Body of pancreas (tissue), 4 donors: ENCODE measurements at regions not wholly inside any gene's neighbourhood (a gene's known extent, or its start where the extent isn't known, plus 50 kb on each side); places are given as distances from the start of the nearest gene placed in this dataset.

Experiments
- ATAC-seq: fragments of 150-250 bp; one replicate; pipeline ENCODE4 v1.9.1; 2016
- DNase-seq, 4 donors: peaks; one replicate each; pipeline ENCODE4 v3.0.0-alpha.2; 2019
- H3K27ac ChIP-seq, 4 donors: fragments of 200-600 bp; sonication (generic); 1 replicate in 3 of 4; 2 replicates in 1 of 4; pipeline versions ENCODE4 v1.5.1 to v1.6.1; 2016 to 2019; ENCODE audit warnings: mild to moderate bottlenecking in 1 of 4, mixed read lengths in 1 of 4, moderate library complexity in 1 of 4
- H3K27me3 ChIP-seq, 2 donors: fragments of 200-600 bp; sonication (generic); one replicate each; pipeline ENCODE4 v1.6.0; 2016; ENCODE audit warnings: mild to moderate bottlenecking in 1 of 2
- H3K36me3 ChIP-seq, 2 donors: fragments of 200-600 bp; sonication (generic); replicated peaks in 1 of 2; 2 replicates each; pipeline ENCODE4 v1.5.1; 2016; ENCODE audit warnings: low read depth in 2 of 2; ENCODE audit not compliant: insufficient read depth in 1 of 2
- H3K4me1 ChIP-seq: fragments of 200-600 bp; sonication (generic); one replicate; pipeline ENCODE4 v1.6.0; 2016
- H3K4me3 ChIP-seq, 2 donors: fragments of 200-600 bp; sonication (generic); 1 replicate in 1 of 2; 2 replicates in 1 of 2; pipeline ENCODE4 v1.5.1; 2016 to 2019
- H3K9me3 ChIP-seq, 3 donors: fragments of 200-600 bp; sonication (generic); 1 replicate in 2 of 3; 2 replicates in 1 of 3; pipeline ENCODE4 v1.5.1; 2016
- POLR2A ChIP-seq, 3 donors: fragments of 450-650 bp; IDR thresholded peaks; one replicate each; pipeline ENCODE4 v1.6.1; 2016; ENCODE audit warnings: antibody characterized with exemption in 3 of 3, mild to moderate bottlenecking in 2 of 3
- WGBS, 2 donors: methylation state at CpG; one replicate each; pipeline ENCODE4 v1.1.5; 2017; 5-methylcytosine and 5-hydroxymethylcytosine counted together
- intact Hi-C: fragments of 100-400 bp; cut with DNase I; formaldehyde crosslinking; loops from one replicate; pipeline ENCODE4 v1.15.1; 2023
- TF ChIP-seq, protein P1 (sequence below), 7 experiments: fragments of 450-650 bp in 4 of 7; fragments of 200-600 bp in 3 of 7; sonication (generic) in 3 of 7; IDR thresholded peaks; one replicate each; pipeline ENCODE4 v1.5.1; 2016 to 2019; ENCODE audit warnings: antibody characterized with exemption in 7 of 7

DNA sequence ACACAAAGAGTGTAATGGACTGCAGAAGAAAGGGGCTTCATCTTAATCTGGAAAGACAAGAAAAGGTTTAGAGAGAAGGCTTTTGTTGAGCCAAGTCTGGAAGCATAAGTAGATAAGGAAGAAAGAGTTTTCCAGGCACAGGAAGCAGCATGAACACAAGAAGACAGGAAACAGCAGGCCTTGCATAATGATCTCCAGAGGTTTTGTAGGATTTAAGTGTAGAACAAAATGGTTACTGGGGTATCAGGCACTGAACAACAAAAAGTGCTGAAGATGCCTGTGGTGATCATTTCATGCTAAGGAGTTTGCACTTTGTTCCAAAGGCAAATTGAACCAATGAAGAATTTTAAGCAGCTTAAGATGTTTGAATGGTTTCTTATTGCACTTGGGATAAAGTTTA, 281.6 kb upstream of the TANK start:
- no peak for TF ChIP-seq POLR2A (IDR thresholded peaks at IDR 0.05)
- TF ChIP-seq, protein P1, sequence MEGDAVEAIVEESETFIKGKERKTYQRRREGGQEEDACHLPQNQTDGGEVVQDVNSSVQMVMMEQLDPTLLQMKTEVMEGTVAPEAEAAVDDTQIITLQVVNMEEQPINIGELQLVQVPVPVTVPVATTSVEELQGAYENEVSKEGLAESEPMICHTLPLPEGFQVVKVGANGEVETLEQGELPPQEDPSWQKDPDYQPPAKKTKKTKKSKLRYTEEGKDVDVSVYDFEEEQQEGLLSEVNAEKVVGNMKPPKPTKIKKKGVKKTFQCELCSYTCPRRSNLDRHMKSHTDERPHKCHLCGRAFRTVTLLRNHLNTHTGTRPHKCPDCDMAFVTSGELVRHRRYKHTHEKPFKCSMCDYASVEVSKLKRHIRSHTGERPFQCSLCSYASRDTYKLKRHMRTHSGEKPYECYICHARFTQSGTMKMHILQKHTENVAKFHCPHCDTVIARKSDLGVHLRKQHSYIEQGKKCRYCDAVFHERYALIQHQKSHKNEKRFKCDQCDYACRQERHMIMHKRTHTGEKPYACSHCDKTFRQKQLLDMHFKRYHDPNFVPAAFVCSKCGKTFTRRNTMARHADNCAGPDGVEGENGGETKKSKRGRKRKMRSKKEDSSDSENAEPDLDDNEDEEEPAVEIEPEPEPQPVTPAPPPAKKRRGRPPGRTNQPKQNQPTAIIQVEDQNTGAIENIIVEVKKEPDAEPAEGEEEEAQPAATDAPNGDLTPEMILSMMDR (IDR thresholded peaks at IDR 0.05), result no peak
- no peak overlapping the region for H3K4me3 ChIP-seq
- no peaks in the 10 kb centered on the region for H3K9me3 ChIP-seq
- H3K4me1 ChIP-seq, result no peaks in the 10 kb centered on the region
- no peak for DNase-seq
- intact Hi-C loops, result no loop called here
- no peak for ATAC-seq
- H3K27me3 ChIP-seq, result no peaks in the 10 kb centered on the region
- no peak overlapping the region for H3K27ac ChIP-seq
- H3K36me3 ChIP-seq, result no peaks in the 10 kb centered on the region

DNA sequence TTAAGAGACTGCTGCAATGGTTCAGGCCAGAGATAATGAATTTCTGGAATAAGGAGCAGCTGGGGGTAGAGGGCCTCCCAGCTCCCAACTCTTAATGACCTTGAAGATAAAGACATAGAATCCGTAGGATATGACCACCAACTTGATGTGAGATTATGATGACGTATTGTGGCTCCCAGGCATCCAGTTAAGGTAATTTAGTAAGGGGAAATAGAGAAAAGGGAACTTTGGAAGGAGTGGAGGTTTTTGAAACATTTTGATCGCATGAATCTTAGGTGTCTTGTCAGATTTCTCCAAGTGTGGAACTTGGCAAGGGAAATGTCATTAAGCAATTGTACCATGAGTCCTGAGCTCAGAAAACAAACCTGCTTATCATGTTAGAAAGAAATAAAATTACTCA, 277.3 kb upstream of the TANK start:
- intact Hi-C loops, result no loop called here
- TF ChIP-seq POLR2A (IDR thresholded peaks at IDR 0.05), result no peak
- Histone ChIP-seq H3K4me1 (no peaks in the 10 kb centered on the region), H3K36me3 (no peaks in the 10 kb centered on the region), H3K27ac (no peak overlapping the region), H3K27me3 (no peaks in the 10 kb centered on the region), H3K9me3 (no peaks in the 10 kb centered on the region), H3K4me3 (no peak overlapping the region)
- DNase-seq (no peak), ATAC-seq (no peak)
- 73 to 83% methylated on average over 3 of the region's 3 CpGs for WGBS, 2 donors

DNA sequence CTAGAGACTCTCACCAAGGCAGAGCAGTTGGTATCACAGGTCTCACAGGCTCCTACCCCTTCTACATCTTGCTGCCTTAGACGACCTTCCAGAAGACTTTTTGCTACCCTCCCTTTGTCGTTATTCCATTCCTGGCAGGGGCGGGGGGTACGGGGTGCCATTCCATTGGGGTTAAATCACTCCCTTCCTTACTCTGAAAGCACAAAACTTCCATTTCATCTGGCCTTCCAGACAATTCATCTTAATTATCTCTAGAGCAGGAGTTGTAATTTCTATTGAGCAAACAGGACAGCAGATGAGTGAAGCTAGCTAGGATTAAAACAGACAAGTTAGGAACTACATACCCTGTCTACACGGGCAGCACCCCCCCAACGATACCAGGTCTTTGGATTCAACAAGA, 276.2 kb upstream of the TANK start:
- no peaks in the 10 kb centered on the region for H3K4me1 ChIP-seq
- no peaks in the 10 kb centered on the region for H3K9me3 ChIP-seq
- H3K27ac ChIP-seq, result no peak overlapping the region
- H3K27me3 ChIP-seq, result no peaks in the 10 kb centered on the region
- no peak for DNase-seq
- no peaks in the 10 kb centered on the region for H3K36me3 ChIP-seq
- no peak for TF ChIP-seq POLR2A (IDR thresholded peaks at IDR 0.05)
- TF ChIP-seq, protein P1 (IDR thresholded peaks at IDR 0.05), result no peak
- 69 to 78% methylated on average over 6 of the region's 6 CpGs for WGBS, 2 donors
- ATAC-seq, result no peak
- no peak overlapping the region for H3K4me3 ChIP-seq
- intact Hi-C loops, result no loop called here

DNA sequence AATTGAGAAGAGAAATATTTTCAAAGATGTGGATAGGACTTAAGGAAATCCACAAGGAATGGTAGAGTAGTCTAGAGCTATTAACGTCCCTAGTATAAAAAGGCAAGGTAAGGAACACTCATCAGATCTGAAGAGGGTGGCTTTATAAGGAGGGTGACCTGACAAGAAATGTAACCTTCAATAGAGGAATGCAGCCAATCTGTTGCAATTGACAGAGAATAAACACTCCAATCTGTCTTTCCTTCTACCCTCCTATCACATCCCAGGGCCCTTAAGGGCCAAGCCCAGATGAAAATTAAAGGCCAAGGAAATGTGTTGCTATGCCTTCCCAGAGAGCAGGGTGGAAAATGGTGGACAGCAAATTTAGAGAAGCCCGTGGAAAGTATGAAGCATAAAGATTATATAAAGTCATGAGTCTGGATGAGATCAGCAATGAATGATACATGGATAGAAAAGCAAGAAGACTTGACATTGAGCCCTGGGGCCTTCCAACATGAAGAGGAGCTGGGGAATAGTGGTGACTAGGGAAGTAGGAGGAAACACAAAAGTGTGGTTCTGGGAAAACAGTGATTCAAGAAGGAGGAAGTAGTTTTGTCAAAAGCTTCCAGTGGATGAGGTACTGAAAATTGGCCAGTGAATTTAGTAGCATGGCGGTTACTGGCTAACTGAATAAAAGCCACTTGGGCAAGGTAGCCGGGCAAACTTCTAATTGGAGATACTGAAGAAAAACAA, 270.6 kb upstream of the TANK start:
- DNase-seq (no peak), ATAC-seq (no peak)
- WGBS, 2 donors, result 90 to 92% methylated on average over 4 of the region's 4 CpGs
- intact Hi-C loops, result no loop called here
- TF ChIP-seq POLR2A (IDR thresholded peaks at IDR 0.05), result no peak
- TF ChIP-seq, protein P1 (IDR thresholded peaks at IDR 0.05), result no peak
- no peak overlapping the region for H3K4me3 ChIP-seq
- H3K27ac ChIP-seq, result no peak overlapping the region
- no peaks in the 10 kb centered on the region for H3K9me3 ChIP-seq
- no peaks in the 10 kb centered on the region for H3K36me3 ChIP-seq
- H3K27me3 ChIP-seq, result no peaks in the 10 kb centered on the region
- H3K4me1 ChIP-seq, result no peaks in the 10 kb centered on the region

DNA sequence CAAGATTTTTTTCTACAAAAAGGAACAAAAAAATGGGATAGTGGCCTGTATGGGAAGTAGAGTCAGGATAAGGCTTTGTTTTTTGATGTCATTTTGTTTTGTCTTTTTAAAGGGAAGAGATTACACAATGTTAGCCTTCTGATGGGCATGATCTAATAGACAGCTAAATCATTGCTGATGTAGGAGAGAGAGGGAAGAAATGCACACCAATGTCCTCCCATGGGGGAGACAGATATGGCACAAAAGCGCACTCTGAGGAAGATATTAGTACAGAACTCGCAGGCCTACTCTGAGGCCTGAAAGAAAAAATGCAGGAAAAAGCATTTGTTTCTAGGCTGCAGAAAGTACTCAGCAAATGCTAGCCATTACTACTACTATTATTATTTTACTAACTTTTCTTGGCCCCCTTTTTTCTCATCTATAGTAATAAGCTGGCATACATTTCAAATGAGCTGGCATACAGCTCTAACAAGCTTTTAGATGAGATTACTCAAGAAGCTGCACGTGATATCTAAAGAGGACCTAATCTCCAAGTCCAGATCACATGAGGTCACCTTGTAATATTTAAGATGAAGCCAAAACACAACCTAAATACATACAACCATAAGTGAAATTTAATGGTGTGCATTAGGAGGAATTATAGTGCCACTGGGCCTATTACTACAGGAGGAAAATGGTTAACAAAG, 269.4 kb upstream of the TANK start:
- 80% methylated on average over 3 of the region's 3 CpGs for WGBS, 2 donors
- no peaks in the 10 kb centered on the region for H3K9me3 ChIP-seq
- no peaks in the 10 kb centered on the region for H3K36me3 ChIP-seq
- no peaks in the 10 kb centered on the region for H3K4me1 ChIP-seq
- no peak for ATAC-seq
- intact Hi-C loops, result no loop called here
- TF ChIP-seq, protein P1 (IDR thresholded peaks at IDR 0.05), result no peak
- no peak for TF ChIP-seq POLR2A (IDR thresholded peaks at IDR 0.05)
- no peak overlapping the region for H3K4me3 ChIP-seq
- no peaks in the 10 kb centered on the region for H3K27me3 ChIP-seq
- no peak for DNase-seq
- no peak overlapping the region for H3K27ac ChIP-seq
